ENCODE measurements at regions not wholly inside any gene's neighbourhood (a gene's known extent, or its start where the extent isn't known, plus 50 kb on each side); places are given as distances from the start of the nearest gene placed in this dataset.

GRCh38 chr2:145136702-145137101, 616.8 kb upstream of the ZEB2 start:
- DNase-seq: no peak
- no peak overlapping the region for H3K4me3 ChIP-seq (ENCODE audit: low read length)
- no peaks in the 10 kb centered on the region for H3K36me3 ChIP-seq (ENCODE audit: control insufficient read depth, insufficient read depth, low read length)
- no peak overlapping the region for H3K27ac ChIP-seq (ENCODE audit: low read length)
- no peaks in the 10 kb centered on the region for H3K9me3 ChIP-seq (replicated peaks; ENCODE audit: control insufficient read depth, low read depth, low read length)
- no peaks in the 10 kb centered on the region for H3K4me1 ChIP-seq (ENCODE audit: control insufficient read depth, insufficient read depth, low read length)
- no CpG with 5 or more reads among the region's 1 CpG for WGBS (ENCODE audit: insufficient coverage)
- no peaks in the 10 kb centered on the region for H3K27me3 ChIP-seq (ENCODE audit: control insufficient read depth, insufficient read depth, low read length)

DNA sequence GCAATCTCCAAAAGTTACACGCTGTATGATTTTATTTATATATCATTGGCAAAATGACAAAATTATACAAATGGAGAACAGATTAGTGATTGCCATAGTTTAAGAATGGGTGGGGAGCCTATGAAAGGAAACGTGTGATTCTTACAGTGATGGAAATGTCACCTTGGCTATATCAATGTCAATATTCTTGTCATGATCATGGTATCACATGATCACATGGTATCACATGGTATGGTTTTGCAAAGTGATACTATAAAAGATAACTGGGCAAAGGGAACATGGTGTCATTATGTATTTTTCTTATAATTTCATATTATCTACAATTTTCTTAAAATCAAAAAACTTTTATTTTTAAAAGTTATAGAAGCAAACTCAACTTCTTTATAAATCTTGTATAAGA, 606.2 kb upstream of the ZEB2 start:
- no peak for DNase-seq
- H3K27me3 ChIP-seq (ENCODE audit: control insufficient read depth, insufficient read depth, low read length): no peaks in the 10 kb centered on the region
- H3K4me1 ChIP-seq (ENCODE audit: control insufficient read depth, insufficient read depth, low read length): no peaks in the 10 kb centered on the region
- no peaks in the 10 kb centered on the region for H3K36me3 ChIP-seq (ENCODE audit: control insufficient read depth, insufficient read depth, low read length)
- no peak overlapping the region for H3K4me3 ChIP-seq (ENCODE audit: low read length)
- H3K27ac ChIP-seq (ENCODE audit: low read length): no peak overlapping the region
- no CpG with 5 or more reads among the region's 2 CpGs for WGBS (ENCODE audit: insufficient coverage)
- H3K9me3 ChIP-seq (replicated peaks; ENCODE audit: control insufficient read depth, low read depth, low read length): no peaks in the 10 kb centered on the region

DNA sequence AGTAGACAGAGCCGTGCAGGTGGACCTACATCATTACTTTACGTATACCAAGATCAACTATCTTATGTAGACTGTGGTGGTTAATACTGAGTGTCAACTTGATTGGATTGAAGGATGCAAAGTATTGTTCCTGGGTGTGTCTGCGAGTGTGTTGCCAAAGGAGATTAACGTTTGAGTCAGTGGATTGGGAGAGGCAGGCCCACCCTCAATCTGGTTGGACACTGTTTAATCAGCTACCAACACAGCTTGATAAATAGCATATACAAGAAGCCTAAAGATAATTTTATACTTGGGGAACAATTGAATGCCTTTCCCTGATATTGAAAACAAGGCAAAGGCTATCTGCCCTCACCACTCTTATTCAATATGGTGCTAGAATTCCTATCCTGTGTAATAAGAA, 604.2 kb upstream of the ZEB2 start:
- no peak overlapping the region for H3K27ac ChIP-seq (ENCODE audit: low read length)
- WGBS (ENCODE audit: insufficient coverage): no CpG with 5 or more reads among the region's 4 CpGs
- H3K36me3 ChIP-seq (ENCODE audit: control insufficient read depth, insufficient read depth, low read length): no peaks in the 10 kb centered on the region
- H3K4me3 ChIP-seq (ENCODE audit: low read length): no peak overlapping the region
- no peaks in the 10 kb centered on the region for H3K9me3 ChIP-seq (replicated peaks; ENCODE audit: control insufficient read depth, low read depth, low read length)
- no peak for DNase-seq
- H3K27me3 ChIP-seq (ENCODE audit: control insufficient read depth, insufficient read depth, low read length): no peaks in the 10 kb centered on the region
- no peaks in the 10 kb centered on the region for H3K4me1 ChIP-seq (ENCODE audit: control insufficient read depth, insufficient read depth, low read length)

DNA sequence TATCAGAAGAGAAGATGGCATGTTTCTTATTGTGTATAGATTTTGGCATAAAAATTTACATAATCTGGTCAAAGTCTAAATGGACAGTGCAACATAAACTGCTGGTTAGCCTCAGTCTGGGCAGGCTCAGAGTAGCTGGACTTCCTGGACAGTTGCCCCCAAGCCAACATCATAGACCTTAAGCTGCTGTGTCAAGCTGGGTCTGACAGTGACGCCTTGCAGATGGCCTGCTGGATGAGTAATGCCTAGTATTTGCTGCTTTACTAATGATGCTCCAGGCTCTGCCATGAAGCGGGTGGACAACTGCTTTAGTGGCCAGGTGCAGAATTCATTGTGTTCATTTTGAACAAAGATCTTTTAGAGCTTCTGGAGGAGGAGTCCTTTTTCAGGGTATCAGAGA, 603.7 kb upstream of the ZEB2 start:
- H3K4me1 ChIP-seq (ENCODE audit: control insufficient read depth, insufficient read depth, low read length): no peaks in the 10 kb centered on the region
- no peaks in the 10 kb centered on the region for H3K27me3 ChIP-seq (ENCODE audit: control insufficient read depth, insufficient read depth, low read length)
- no peaks in the 10 kb centered on the region for H3K9me3 ChIP-seq (replicated peaks; ENCODE audit: control insufficient read depth, low read depth, low read length)
- no peak overlapping the region for H3K27ac ChIP-seq (ENCODE audit: low read length)
- H3K4me3 ChIP-seq (ENCODE audit: low read length): no peak overlapping the region
- DNase-seq: no peak
- WGBS (ENCODE audit: insufficient coverage): 81% methylated on average over 2 of the region's 2 CpGs
- no peaks in the 10 kb centered on the region for H3K36me3 ChIP-seq (ENCODE audit: control insufficient read depth, insufficient read depth, low read length)

- H3K4me1 ChIP-seq (ENCODE audit: control insufficient read depth, insufficient read depth, low read length): no peaks in the 10 kb centered on the region
- H3K27me3 ChIP-seq (ENCODE audit: control insufficient read depth, insufficient read depth, low read length): no peaks in the 10 kb centered on the region
- DNase-seq: no peak
- WGBS (ENCODE audit: insufficient coverage): no CpG with 5 or more reads among the region's 1 CpG
- H3K36me3 ChIP-seq (ENCODE audit: control insufficient read depth, insufficient read depth, low read length): no peaks in the 10 kb centered on the region
- no peak overlapping the region for H3K27ac ChIP-seq (ENCODE audit: low read length)
- H3K4me3 ChIP-seq (ENCODE audit: low read length): no peak overlapping the region
- H3K9me3 ChIP-seq (replicated peaks; ENCODE audit: control insufficient read depth, low read depth, low read length): no peaks in the 10 kb centered on the region
These were observed 599.3 kb upstream of the ZEB2 start for GRCh38 chr2:145119225-145119624.

- no peaks in the 10 kb centered on the region for H3K36me3 ChIP-seq (ENCODE audit: control insufficient read depth, insufficient read depth, low read length)
- H3K4me3 ChIP-seq (ENCODE audit: low read length): no peak overlapping the region
- H3K27ac ChIP-seq (ENCODE audit: low read length): peak overlapping the region; percentile 56
- H3K9me3 ChIP-seq (replicated peaks; ENCODE audit: control insufficient read depth, low read depth, low read length): no peaks in the 10 kb centered on the region
- no peaks in the 10 kb centered on the region for H3K4me1 ChIP-seq (ENCODE audit: control insufficient read depth, insufficient read depth, low read length)
- peak; percentile 64 for DNase-seq
- H3K27me3 ChIP-seq (ENCODE audit: control insufficient read depth, insufficient read depth, low read length): no peaks in the 10 kb centered on the region
- 20% methylated on average over 2 of the region's 5 CpGs for WGBS (ENCODE audit: insufficient coverage)
These were observed 597.2 kb upstream of the ZEB2 start for GRCh38 chr2:145116834-145117725.

GRCh38 chr2:145116056-145116455, 596.1 kb upstream of the ZEB2 start:
- Histone ChIP-seq H3K27ac (ENCODE audit: low read length) (peak overlapping the region; percentile 4), H3K36me3 (ENCODE audit: control insufficient read depth, insufficient read depth, low read length) (no peaks in the 10 kb centered on the region), H3K9me3 (replicated peaks; ENCODE audit: control insufficient read depth, low read depth, low read length) (no peaks in the 10 kb centered on the region), H3K4me3 (ENCODE audit: low read length) (no peak overlapping the region), H3K27me3 (ENCODE audit: control insufficient read depth, insufficient read depth, low read length) (no peaks in the 10 kb centered on the region), H3K4me1 (ENCODE audit: control insufficient read depth, insufficient read depth, low read length) (no peaks in the 10 kb centered on the region)
- WGBS (ENCODE audit: insufficient coverage): no CpG with 5 or more reads among the region's 2 CpGs
- no peak for DNase-seq

DNA sequence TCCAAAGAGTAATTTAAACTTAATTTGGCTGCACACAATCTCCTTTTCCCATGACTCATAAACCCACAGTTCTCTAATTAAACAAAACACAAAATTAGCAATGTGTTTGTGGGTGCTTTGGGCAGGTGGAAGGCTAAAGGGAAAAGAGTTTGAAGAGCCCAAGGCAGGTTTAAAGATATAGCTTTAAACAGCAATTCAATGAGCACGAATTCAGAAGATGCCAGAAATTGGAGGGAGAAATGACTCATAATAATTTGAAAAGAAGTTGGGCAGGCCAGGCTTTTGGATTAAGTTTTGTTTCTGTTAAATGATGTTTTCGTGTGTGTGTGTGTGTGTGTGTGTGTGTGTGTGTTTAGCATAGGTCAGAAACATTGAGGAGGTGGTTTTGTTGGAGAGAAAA, 594.8 kb upstream of the ZEB2 start:
- no peaks in the 10 kb centered on the region for H3K36me3 ChIP-seq (ENCODE audit: control insufficient read depth, insufficient read depth, low read length)
- 80% methylated on average over 2 of the region's 2 CpGs for WGBS (ENCODE audit: insufficient coverage)
- DNase-seq: peak; percentile 64
- H3K4me1 ChIP-seq (ENCODE audit: control insufficient read depth, insufficient read depth, low read length): no peaks in the 10 kb centered on the region
- no peak overlapping the region for H3K27ac ChIP-seq (ENCODE audit: low read length)
- H3K27me3 ChIP-seq (ENCODE audit: control insufficient read depth, insufficient read depth, low read length): no peaks in the 10 kb centered on the region
- H3K9me3 ChIP-seq (replicated peaks; ENCODE audit: control insufficient read depth, low read depth, low read length): no peaks in the 10 kb centered on the region
- H3K4me3 ChIP-seq (ENCODE audit: low read length): no peak overlapping the region

- DNase-seq: peak; percentile 89
- no peaks in the 10 kb centered on the region for H3K4me1 ChIP-seq (ENCODE audit: control insufficient read depth, insufficient read depth, low read length)
- no peak overlapping the region for H3K27ac ChIP-seq (ENCODE audit: low read length)
- H3K9me3 ChIP-seq (replicated peaks; ENCODE audit: control insufficient read depth, low read depth, low read length): no peaks in the 10 kb centered on the region
- H3K36me3 ChIP-seq (ENCODE audit: control insufficient read depth, insufficient read depth, low read length): no peaks in the 10 kb centered on the region
- H3K4me3 ChIP-seq (ENCODE audit: low read length): no peak overlapping the region
- H3K27me3 ChIP-seq (ENCODE audit: control insufficient read depth, insufficient read depth, low read length): no peaks in the 10 kb centered on the region
These were observed 592.5 kb upstream of the ZEB2 start for GRCh38 chr2:145112467-145112866.

DNA sequence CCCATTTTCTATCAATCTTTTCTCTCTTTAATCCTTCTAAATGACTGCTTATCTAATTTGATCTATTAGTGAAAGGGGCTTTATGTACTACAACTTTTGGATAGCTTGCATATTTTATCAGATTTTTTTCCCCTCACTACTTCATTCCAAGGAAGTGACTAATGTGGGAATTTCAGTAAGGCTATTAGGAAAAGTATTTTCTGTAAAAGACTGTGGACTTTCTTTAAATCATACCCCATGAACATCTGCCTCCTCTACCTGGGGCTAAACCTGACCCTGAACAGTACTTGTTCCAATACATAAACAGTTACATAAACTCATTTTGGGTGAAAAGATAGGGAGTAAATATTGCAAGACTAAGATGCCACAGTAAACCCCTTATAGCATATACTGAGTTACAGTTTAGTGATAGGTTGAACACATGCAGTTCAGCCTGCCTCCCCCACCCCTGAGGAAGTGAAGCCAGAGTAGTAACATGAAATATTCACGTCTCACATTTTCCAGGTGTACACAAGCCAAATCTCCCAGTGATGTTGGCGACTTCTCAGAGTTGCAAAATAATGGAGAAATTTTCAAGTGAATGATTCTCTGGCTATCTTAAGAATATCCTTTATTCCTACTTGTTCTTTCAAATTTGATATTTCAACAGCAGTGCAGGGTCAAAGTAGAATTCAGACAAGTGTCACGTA, 590.9 kb upstream of the ZEB2 start:
- H3K4me3 ChIP-seq (ENCODE audit: low read length): no peak overlapping the region
- H3K9me3 ChIP-seq (replicated peaks; ENCODE audit: control insufficient read depth, low read depth, low read length): no peaks in the 10 kb centered on the region
- no CpG with 5 or more reads among the region's 3 CpGs for WGBS (ENCODE audit: insufficient coverage)
- no peaks in the 10 kb centered on the region for H3K27me3 ChIP-seq (ENCODE audit: control insufficient read depth, insufficient read depth, low read length)
- no peaks in the 10 kb centered on the region for H3K4me1 ChIP-seq (ENCODE audit: control insufficient read depth, insufficient read depth, low read length)
- H3K27ac ChIP-seq (ENCODE audit: low read length): no peak overlapping the region
- peak; percentile 64 for DNase-seq
- H3K36me3 ChIP-seq (ENCODE audit: control insufficient read depth, insufficient read depth, low read length): no peaks in the 10 kb centered on the region

All from muscle of leg (tissue), 3 donors.